CMK (cell line): ENCODE measurements at regions not wholly inside any gene's neighbourhood (a gene's known extent, or its start where the extent isn't known, plus 50 kb on each side); places are given as distances from the start of the nearest gene placed in this dataset.

ENCODE experiments used
- DNase-seq: peaks from one replicate; pipeline ENCODE4 v3.0.0-alpha.2; 2010; ENCODE audit warnings: low read depth

DNA sequence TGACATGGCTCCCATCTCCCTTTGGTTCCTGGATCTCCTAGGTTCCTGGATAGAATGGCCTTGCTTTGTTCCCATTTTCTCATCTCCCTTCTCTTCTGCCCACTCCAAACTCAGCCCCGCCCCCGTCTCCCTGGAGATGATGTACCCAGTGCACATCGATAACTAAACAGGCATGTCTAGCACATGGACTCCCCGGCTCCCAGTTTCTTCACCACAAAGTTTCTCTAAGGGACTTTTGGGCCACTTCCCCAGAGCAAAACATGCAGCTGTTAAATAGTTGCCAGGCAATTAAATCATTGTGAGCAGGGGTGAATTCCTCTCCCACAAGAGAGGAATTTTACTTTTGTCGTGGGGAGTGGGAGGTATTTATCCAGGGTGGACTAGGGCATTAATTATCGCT is 259.0 kb downstream of the GADD45G start:
- DNase-seq, result no peak

DNA sequence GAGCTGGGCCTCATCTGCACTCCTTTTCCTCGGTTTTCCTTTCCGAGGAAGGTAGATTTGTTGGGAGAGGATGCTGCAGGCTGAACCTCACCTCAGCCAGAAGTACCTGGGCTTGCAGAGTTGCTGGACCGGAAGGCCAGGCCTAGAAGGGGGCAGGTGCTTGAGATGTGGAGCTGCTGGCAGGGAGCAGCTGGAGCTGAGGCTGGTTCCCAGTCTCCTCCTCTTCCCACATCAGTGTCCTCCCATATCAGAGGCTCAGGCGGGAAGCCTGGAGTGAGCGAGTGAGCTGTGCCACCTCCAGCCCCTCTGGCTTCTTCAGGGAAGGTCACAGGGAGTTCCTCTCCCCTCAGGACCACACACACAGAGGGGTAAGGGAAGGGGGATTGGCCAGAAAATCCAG is 259.4 kb downstream of the GADD45G start:
- no peak for DNase-seq

DNA sequence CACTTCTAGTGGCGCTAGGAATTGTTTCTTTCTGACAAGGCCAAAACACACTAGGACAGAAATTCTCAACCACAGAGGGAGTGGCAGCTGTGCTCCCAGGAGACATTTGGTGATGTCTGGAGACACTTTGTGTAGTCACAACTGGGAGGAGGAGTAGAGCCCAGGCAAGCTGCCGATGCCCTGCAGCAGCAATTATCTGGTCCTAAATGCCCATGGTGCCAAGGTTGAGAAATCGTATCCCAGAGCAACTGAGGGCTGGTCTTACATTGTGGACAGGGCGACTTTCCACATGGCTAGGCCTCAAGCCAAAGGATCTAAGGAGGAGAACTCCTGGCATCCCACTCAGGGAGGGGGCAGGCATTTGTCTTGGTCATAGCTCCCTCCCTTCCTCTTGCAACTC is 259.9 kb downstream of the GADD45G start:
- DNase-seq, result no peak

DNA sequence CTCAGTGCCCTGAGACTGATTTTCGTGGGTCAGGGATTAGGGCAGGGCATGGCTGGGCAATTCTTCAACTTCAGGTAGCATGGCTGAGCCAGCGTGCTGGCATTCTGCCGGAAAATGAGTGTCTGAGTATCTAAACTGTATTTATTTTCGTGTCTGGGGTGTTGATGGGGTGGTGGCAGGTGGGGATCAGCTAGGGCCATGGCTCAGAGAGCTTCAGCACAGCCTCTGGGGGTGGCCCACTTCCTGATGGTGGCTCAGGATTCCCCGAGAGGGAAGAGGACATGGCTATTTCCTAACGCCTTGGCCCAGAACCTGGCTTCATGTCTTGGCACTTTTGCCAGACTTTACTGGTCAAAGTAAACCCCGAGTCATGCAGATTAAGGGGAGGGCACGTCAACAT is 260.5 kb downstream of the GADD45G start:
- DNase-seq, result no peak

DNA sequence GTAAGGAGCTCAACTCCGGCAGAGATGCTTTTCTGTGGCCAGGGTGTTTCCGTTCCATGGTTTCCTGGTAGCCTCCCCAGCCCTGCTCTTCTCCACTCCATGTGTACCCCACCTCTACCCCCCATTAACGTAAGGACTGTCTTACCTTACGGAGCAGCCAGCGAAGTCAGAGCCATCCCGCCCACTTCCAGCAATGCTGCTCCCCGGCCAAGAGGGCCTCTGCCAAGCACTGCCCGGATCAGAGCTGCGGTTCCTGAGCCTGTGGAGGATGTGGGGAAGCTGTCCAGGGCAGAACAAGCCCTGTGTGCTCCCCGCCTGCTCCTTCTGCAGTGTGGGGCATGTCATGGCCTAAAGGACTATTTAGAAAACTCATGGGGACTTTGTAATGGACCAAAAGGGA is 261.2 kb downstream of the GADD45G start:
- no peak for DNase-seq

DNA sequence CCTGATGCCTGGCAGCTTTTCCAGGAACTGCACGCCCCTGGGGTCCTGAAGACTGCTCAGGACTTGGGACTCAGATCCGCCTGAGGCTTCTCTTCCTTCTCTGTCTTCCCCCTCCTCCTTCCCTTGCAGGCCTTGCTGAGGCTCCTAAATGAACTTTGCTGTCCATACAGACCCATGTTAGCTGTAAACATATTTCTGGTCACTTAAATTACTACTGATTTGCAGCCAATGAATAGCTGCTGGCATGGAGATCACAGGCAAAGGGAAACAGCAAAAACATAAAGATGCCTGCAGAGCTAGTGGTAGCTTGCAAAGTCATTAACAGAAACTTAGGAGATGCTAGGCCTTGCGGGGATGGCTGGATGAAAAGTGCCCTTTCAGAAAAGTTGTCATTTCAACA is 261.9 kb downstream of the GADD45G start:
- no peak for DNase-seq

DNA sequence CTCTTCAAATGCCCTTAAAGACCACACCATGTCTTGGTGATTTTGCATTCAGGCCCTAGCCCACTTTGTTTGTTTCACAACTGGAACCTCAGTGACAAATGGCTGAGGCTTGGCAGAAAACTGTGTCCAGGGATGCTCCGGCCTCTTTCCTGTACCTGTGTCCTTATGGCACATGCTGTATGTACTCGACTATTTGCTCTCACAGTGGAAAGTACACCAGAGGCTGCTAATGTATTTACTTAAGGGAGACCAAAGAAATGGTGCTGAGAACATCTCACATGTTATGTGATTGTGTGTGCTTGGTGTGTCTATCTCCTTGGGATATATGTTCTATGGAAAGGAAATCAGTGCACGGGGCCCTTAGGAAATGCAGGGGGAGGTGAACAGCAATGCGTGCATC is 263.3 kb downstream of the GADD45G start:
- no peak for DNase-seq

DNA sequence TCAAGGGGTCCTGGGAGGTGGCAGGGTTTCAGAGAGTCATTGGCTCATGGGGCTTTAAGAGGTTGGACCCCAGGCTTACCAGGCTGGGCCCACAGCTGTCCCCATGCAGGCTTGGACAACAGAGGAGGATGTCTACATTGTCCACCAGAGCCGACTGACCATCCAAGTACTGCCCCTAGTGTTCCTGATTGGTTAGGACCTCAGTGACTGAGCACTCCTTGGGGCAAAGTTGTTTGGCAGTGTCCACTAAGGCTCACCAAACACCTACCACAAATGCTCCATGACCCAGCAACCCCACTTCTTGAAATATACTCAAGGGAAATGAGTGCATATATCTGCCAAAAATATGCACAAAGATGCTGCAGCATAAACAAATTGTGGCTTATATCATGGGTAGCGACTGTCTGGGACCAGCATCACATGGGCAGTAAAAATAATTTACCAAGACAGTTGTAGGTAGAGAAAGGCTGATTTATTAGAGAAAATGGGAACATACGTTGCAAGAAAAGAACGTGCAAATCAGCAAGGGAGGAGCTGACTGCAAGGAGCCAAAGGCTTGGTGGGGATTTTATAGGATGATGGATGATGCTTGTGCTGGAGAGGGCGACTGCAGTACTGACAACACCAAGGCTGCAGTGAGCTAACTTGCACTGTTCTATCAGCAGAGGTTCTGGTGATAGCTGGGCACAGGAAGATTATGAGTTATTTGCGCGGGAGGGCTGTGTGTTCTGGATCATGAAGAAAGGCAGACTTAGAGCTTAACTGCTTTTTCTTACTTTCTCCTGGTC is 265.2 kb downstream of the GADD45G start:
- DNase-seq, result no peak

DNA sequence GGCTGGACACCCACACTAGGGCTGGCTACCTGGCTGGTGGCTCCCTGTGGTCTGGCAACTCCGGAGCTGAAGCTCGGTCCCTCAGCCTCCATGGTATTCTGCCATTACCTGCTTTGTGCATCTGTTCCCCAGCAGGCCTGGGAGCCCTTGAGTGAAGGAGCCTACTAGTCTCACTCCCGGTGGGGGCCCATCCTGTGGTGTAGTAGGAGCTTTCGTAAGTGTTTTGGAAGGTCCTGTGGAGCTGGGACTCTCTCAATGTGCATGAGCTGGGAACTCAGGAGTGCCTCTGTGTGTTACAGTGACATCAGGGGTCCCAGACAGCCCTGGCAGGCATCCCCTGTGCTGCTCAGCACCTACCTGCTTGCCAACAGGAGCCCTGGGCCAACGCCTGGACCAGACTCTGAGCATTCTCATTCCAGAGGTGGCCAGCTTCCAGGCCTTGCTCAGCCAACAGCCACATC is 267.1 kb downstream of the GADD45G start:
- DNase-seq, result no peak

DNA sequence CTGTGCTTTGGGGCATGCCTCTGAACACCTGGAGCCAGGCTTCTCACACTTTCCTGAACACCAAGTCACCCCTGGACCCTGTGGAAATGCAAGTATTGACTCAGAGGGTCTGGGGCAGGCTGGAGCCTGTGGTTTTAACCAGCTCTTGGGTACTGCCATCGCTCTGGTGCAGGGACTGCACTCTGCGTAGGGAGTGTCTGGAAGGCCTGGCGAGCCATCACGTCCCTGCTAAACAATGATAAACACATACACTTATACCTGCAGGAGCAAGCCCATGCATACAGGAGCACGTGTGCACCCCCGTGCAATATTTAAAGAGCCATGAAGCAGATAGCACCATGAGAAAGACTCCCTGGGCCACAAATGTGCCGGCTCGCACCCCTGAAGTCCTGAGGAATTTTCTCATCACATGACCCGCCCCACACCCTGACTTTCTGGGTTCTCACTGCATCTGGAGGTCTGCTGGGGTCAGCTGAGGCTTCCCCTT is 267.7 kb downstream of the GADD45G start:
- DNase-seq, result no peak

DNA sequence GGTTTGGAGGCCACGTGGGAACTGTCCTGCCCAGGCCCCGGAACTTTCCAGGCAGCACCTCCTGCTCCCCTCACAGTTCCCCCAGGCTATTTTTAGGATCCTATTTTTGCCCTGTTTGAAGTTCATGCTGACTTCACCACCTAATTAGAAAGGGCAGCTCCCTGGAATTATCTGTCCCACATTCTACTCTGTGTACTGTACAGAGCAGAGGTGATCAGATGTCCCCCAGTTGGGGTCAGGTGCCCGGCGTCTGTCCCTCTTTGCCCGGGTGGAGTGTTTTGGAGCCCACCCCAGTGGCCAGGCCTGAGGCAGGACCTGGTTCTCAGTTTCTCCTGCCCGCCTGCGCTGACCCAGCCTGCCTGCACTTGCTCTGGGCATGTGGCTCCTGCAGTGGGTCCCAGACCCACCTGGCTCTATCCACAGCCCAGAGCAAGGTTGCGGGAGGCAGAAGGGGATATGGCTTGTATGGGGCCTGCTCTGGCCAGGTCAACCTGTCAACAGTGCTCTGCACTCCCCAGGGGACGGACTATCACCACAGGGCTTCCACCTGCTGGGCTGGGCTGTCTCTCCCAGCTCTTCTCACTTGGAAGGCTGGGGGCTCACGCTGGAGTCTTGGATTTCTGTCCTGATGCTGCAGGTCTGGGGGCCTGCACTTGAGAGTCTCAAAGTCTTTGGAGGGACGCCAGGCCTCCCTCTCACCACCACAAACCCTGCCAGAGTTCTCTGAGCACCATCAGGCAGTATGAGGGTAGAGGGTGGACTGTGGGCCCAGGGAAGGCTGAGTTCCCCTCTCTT is 268.3 kb downstream of the GADD45G start:
- no peak for DNase-seq

DNA sequence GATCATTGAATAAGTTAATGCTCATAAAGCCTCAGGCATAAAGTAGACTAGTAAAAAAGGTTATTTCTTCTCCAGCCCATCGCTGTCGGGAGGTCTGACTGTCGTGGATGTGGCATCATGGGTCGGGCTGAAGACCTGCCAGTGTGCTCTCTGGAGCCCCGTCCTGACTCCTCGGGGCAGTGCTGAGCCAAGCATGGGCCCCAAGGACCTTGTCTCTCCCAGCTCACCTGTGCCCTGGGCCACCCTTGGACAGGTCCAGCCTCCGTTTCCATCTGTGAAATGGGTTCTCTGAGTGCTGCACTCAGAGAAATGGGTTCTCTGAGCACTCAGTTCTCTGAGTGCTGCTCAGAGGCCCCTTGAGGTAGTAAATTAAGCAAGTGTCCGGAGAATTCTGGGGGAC is 269.0 kb downstream of the GADD45G start:
- DNase-seq, result no peak

DNA sequence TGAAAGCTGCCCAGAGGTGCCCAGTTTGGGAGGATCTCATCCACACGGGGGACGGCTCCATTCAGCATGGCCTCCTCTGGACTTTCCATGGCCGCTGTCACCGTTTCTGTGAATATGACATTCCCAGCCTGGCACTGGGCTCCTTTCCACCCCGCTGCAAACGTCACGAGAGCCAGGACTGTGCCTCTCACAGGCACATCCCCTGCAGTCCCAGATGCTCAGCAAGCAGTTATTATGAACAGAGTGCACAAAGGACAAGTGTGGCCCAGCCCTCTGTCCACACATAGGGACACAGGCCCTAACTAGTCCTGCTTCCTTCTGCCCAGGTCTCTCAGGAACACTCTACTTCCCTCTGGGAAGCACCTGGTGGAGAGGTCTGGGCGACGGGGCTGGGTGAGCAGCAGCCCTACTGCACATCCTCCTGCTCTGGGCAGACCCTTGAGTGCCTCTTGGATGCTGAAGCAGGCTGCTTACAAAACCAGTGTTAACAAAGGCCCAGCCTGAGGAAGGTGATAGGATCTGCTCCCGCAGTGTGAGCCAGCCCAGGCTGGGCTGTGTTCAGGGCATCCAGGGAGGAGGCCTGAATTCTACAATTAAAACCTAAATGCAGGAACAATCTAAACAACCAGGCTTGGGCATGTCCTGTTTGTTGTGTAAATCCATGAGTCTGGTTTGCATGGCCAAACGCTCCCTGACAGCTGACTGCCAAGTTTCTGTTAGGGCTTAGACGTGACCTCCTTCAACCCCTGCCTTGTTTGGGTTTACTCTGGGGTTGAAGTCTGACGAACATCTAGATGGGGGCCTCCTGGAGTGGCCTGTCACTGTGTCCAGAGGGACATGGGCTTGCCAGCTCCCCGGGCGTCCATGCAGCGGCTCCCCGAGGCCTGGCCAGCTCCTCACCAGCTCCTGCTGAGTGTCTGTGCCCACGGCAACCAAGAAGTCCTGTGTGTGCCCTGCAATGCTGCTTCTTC is 269.8 kb downstream of the GADD45G start:
- DNase-seq, result no peak

DNA sequence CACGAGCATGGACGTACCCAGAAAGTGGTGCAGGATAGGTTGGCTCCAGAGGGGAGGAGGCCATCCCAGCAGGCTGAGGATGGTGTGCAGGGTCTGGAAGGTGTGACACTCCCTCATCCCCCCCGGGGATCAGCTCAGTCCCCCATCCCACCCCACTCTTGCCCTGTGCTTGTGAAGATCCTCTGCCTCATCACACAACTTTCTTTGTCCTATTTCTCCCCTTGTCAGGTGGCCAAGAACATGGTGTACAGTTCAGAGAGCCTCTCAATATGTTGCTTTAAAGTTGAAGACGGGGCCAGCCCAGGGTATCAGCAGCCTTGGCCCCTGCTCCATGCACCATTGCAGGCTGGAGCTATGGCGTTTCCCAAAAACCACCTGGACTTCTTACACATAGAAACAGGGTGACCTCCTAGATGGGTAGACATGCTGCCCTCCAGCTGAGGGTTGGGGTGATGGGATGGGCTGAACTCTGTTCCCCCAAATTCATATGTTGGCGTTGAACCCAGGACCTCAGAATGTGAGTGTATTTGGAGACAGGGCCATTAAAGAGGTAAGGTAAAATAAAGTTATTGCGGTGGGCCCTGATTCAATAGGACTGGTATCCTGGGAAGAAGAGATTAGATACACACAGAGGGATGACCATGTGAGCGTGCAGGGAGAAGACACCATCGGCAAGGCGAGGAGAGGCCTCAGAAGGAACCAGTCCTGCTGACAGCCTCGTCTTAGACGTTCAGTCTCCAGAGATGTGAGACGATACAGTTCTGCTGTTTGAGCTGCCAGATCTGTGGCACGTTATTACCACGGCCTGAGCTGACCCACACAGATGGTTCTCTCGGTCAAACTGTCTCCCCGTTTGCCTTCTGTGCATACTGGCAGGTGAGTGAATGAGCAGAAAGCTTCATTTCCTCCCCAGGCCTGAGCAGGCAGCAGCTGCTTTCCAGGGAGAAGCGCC is 272.5 kb downstream of the GADD45G start:
- no peak for DNase-seq

DNA sequence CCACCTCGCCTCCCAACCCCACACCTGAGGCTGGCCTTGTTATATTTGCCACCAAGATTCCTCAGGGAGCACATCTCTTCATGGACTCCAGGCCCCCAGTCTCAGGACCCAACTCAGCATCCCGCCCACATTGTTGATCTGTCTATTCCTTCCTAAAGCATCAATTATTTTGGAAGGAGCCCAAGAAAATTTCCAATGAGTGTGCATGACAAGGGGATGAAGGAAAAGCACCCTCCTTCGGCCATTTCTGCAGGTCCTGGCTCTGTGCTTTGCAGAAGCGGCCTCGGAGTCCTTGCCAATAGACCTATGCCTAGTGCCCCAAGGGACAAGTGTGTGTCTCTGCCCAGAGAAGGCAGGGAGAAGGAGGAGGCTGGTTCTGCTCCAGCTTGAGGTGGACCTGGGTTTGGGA is 273.2 kb downstream of the GADD45G start:
- DNase-seq, result no peak

DNA sequence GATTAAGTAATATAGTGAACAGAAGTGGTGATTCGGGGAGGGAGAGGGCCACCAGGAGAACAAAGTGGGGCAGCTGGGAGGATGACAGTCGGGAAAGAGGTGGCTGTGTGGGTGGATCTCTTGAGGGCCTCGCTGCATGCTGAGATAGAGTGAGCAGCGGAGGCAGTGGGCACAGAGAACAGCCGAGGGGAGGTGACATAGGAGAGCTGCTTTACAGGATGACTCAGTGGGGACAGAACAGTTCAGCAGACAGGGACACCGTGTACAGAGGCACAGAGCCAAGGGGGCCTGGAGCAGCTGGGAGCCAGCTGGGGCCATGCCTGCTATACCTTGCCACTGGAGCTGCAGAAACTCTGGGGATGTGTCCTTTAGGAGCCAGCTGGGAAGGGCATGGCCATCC is 273.9 kb downstream of the GADD45G start:
- DNase-seq, result no peak

DNA sequence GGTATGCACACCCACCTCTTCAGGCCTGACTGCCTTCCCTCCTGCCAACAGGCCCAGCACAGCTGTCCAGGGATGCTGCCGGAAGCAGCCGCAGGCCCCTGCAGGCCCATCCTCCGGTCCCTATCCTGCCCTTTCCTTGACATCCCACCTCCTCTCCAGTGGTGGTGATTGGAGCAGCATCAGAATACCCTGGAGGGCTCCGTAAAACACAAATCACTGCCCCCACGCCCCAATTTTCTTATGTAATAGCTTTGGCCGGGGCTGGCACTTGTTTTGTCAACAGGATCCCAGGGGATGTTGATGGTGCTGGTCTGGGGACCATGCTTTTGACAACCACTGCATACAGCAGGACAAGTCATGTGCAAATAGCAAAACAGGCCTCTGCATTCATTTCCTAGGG is 274.5 kb downstream of the GADD45G start:
- no peak for DNase-seq

DNA sequence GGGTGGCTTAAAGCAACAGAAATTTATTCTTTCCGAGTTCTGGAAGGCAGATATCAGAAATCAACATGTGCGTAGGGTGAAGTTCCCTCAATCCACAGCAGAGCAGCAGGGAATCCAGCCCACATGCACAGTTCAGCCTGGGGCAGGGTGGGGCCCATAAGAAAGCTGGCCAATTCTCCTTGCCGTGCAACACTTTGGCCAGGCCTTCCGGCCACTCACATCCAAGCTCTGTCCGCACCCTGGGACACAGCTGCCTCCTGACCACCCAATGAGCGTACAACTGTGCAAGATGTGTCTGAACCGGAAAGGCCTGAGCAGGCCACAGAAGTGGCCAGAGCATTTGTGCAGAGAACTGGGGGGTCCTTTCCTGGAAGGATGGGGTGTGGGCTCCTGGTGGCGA is 274.9 kb downstream of the GADD45G start:
- DNase-seq, result no peak

DNA sequence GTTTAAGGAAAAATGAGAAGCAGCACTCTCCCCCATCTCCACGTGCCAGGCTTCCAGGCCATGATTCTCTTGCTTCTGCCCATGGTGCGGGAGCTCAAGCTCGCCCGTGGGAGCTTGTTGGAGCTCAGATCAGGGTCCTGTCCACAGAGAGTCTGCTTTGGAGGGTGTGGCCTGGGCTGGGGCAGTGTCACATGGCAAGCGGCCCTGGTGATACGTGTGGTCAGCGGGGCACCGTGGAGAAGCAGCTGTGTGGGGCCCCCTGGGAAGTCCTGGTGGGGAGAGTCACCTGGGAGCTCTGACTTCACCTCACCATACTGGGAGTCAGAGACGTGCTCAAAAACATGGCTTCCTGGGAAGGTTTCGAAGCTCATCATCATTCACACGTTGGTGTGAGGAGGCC is 275.3 kb downstream of the GADD45G start:
- DNase-seq, result no peak

DNA sequence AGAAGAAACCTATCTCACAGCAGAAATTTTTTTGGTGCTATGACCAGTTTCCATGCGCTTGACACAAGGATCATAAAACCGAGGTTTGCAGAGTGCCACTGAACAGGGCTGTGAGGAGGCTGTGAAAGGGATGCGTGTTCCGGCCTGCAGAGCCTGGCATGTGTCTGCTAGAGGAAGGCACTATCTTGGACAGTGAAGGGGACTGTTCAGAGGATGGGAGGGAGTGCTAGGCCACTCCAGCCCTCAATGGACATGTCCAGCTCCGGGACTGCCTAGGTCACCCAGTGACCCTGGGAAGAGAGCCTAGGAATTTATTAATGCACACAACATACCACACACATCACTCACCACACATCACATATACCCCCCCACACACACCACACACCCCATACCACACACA is 275.9 kb downstream of the GADD45G start:
- no peak for DNase-seq

DNA sequence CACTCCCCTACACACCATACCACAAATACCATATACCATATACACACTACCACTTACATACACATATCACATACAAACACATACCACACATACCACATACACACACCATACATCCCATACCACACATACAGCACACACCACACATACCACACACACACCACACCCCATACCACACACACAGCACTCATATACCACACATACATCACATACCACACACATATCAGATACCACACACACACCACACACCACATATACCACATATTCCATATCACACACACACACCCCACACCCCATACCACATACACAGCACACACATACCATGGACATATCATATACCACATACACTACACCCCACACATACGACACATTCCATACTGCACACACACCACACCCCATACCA is 276.6 kb downstream of the GADD45G start:
- no peak for DNase-seq
